Kidney tubule cell (primary cell): ENCODE measurements at regions not wholly inside any gene's neighbourhood (a gene's known extent, or its start where the extent isn't known, plus 50 kb on each side); places are given as distances from the start of the nearest gene placed in this dataset.
"Not testable (repeated sequence)": the region's sequence is repeated elsewhere in the genome, so short reads cannot be mapped to it uniquely, and the experiment has no call there.

Experiments used
- DNase-seq: peaks from one replicate; pipeline ENCODE4 v3.0.0-alpha.2; 2018; ENCODE audit warnings: low spot score

DNA sequence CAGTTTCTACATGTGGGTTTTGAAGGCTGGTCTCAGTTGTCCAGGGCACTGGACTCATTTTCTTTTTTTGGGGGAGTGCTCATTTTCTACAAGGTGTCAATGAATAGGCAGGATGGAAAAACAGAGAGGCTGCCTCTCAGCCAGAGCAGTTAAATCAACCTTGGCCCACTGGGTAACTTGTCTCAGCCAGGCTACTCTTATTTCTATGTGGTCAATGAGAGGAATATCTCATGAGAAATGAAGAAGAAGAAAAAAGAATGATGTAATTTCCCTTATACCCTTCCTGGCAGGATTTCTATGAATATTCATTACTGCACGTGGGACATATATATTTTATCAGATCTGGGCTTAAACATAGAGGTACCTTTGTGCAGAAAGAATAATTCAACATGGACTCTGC, 155.2 kb upstream of the E2F7 start:
- DNase-seq = no peak

DNA sequence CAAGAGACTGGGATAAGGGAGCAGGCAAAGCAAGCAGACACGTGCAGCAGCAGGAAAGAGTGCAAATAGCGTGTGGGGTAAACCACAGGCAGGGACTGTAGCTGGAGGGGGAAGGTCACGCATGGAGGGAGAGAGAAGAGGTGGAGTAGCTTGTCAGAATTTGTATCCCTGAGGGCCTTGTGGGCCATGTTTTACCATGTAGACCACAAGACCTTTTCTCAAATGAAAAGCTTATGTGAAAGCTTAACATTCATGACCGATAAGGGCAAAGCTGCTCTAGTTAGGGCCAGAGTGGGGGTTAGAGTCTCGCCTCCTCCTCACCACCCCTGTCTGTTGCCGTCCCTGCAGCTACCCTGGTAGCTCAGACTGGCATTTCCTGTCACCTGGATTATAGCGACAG, 152.9 kb upstream of the E2F7 start:
- no peak for DNase-seq

GRCh38 chr12:77216136-77216535, 150.8 kb upstream of the E2F7 start:
- DNase-seq = not testable (repeated sequence)

GRCh38 chr12:77214136-77214535, 148.8 kb upstream of the E2F7 start:
- DNase-seq = no peak

- no peak for DNase-seq
Measured at GRCh38 chr12:77213319-77213718, 147.9 kb upstream of the E2F7 start.

DNA sequence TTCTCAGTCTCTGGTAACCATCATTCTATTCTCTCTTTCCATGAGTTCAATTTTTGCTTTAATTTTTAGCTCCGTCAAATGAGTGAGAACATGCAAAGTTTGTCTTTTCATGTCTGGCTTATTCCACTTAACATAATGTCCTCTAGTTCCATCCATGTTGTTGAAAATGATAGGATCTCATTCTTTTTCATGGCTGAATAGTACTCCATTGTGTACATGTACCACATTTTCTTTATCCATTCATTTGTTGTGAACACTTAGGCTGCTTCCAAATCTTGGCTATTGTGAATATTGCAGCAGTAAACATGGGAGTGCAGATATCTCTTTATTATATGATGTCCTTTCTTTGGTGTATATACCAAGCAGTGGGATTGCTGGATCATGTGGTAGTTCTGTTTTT, 145.4 kb upstream of the E2F7 start:
- DNase-seq = no peak

DNA sequence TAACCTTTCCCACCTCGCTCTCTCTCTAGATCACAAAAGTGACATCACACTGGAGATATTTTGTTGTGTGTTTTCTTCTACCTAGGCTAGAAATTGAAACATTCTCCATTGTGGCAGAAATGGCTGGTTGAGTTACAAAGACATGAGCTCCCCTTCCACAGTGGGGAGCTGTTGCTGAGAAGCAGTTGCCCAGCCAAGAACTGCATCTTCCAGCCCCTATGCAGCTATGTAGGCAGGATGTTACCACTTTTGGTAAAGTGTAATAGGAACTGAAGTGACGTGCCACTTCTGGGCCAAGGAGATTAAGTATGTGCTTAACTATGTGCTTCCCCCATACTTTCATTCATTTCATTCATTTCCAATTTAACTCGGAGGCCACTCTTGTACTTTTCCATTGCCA, 138.7 kb upstream of the E2F7 start:
- DNase-seq = no peak

GRCh38 chr12:77202457-77203060, 137.2 kb upstream of the E2F7 start:
- DNase-seq = no peak

DNA sequence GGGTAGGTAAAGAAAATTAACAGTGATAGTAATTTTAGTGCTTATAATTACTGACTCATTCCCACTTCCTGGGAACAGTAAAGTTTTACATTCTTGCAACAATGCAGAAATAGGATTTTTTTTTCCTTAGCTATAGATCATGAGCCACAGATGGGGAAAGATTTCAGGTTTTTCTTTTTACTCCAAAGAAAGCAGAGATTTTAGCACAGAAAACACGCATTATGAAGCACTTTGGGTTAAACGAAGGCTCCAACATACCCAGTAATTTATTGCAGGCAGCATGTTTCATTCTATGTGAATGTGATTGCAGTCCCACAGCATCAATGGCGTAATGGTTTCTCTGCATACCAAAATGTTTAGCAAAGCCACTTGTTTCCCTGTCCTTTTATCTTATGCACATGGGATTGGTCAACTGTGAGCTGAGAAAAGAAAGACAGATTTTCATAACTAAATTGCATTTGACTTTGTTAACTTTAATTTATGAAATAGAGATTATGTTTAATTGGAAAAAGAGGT, 124.6 kb upstream of the E2F7 start:
- no peak for DNase-seq

- DNase-seq = peak; percentile 48
Measured at GRCh38 chr12:77189458-77189857, 124.1 kb upstream of the E2F7 start.

DNA sequence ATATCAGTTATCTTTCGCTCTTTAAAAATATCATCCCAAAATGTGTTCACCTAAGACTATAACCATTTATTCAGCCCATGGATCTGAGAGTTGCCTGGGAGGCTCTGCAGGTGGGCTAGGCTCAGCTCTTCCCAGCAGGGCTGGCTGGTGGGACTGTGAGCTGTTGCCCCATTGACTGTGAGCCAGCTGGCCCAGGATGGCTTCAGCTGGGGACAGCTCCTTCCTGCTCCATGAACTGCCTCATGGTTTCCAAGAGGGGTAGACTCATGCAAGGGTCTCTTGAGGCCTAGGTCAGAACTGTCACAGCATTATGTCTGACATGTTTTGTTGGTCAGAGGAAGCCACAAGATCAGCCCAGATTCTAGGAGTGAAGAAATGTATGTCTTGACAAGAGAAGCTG, 114.1 kb upstream of the E2F7 start:
- no peak for DNase-seq

DNA sequence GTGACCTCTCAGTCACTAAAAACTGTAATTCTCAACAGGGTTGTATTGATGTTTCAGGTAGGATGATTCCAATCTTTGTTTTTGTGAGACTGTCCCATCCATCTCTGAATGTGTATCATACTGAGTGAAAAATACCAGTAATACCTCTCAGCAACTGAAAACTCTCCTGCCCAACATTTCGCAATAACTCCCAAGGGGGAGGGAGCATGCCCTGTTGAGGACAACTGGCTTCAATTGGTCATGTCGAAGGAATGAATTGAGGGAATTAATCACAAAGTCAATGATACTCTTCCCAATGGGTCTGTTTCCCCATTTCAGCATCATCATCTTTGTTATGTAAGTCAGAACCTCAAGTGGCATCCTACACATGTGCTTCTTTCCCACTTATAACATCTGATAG, 102.4 kb upstream of the E2F7 start:
- no peak for DNase-seq

DNA sequence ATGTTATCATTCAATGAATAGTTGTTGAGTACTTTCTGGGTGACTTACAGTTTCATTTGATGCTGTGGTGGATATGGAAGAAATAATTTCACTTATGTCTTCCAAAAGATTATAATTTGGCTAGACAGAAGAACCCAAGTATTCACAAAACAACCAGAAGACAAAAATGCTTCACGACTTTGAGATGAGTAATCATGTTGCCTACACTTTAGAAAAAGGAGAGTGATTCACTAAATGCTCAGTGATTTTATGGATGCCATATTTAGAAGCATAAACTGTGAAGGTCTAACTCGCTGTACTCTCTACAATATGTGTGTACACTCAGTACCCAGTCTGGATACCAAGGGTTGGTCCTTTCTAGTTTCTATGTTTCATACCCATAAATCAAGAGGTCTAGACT, 101.3 kb upstream of the E2F7 start:
- DNase-seq = no peak

DNA sequence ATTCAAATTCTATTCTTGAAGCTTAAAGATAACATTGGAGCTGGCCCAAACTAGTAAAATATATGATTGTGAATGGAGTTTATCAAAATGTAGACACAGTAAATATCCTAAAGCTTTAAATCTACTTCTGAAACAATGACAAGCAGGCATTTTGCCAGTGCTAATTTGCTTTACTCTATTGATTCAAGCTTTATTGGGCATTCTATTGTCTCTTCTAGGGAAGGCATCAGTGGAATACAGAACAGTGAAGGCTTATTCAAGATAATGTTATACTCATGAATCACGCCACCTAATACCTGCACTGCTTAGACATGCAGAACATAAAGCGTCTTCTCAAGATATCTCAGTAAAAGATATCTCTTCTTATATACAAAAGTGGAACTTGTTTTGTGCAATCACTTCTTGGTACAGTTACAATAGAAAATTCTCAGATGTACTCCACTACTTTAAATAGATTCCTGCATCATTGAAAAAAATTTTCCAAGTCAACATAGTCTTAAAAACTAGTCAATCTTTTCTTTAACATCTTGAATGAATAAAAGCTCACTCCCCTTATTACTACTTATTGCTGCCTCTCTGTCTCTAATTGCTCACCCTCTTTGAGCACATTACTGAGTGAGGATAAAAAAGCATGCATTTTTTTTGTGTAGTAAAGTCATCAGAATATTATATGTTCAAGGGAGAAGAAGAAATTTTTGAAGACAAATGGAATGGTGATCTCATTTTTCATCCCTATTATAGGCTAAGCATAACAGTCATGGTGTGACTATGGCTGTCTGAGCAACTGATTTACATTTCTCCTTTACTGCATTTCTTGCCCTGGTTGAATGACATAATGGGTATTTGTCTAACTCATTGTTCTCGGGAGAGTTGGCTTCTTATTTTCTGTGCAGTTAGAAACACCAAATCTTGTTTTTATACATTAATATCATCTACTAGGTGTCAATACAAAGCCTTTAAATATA, 98.0 kb upstream of the E2F7 start:
- no peak for DNase-seq

- DNase-seq = no peak
Measured at GRCh38 chr12:77161944-77162343, 96.6 kb upstream of the E2F7 start.

DNA sequence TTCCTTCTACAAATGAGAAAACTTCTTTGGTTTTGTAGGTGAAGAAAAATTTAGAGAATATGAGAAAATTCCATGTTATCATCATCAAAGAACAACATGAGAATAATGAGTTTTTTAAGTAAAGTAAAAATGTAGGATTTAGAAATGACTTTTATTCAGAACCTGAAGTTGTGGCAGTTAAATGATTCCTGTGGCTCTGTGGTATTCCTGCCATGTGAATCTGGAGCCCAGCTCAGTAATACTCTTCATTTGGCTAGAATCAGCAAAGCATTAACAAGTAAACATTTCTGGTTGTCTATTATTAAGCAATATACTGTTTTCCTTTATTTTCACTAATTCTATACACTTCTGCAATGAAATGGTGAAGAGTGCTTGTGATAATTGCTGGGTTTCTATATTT, 95.6 kb upstream of the E2F7 start:
- no peak for DNase-seq

DNA sequence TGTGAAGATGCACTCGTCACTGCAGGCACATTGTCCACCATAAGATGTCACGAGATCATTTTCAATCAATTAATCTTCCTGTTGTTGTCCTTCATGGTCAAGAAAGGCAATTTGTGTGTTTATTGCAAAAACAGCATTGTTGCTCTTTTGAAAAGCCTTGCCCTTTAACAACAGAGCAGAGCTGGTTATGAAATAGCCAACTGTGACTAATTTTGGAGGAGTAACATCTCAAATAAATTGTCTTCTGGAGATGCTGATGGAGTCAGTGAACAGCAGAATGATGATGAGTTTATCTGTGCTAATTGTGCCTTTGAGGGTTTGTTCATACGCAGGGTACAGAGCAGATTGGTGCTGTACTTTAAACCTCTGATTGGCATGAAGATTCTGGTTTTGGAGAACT, 88.3 kb upstream of the E2F7 start:
- no peak for DNase-seq

- peak; percentile 30 for DNase-seq
Measured at GRCh38 chr12:77152623-77153193, 87.3 kb upstream of the E2F7 start.

- peak; percentile 41 for DNase-seq
Measured at GRCh38 chr12:77151030-77151429, 85.7 kb upstream of the E2F7 start.

GRCh38 chr12:77133566-77133965, 68.2 kb upstream of the E2F7 start:
- peak; percentile 53 for DNase-seq

- DNase-seq = no peak
Measured at GRCh38 chr12:77131977-77132490, 66.7 kb upstream of the E2F7 start.

DNA sequence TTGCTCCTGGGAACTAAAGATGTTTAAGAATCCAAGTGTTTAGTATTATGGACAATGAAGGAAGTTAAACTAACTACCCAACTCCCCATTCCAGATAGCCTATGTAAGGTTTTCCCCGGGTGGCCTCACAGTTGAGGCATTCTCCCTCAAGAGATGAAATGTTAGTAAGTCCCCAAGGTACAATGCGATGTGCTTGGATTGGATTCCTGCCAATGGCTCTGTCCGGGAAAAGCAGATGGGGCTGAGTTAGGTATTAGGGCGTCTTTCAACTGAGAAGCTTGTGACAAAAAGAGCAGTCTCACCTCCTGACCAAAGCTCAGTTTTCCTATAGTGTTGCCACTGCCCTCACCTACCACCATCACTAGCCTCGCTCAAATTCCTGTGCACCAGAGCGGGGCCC, 64.8 kb upstream of the E2F7 start:
- no peak for DNase-seq

GRCh38 chr12:77124767-77125166, 59.4 kb upstream of the E2F7 start:
- peak; percentile 83 for DNase-seq
